Hematopoietic multipotent progenitor cell treated with erythropoietin and hydrocortisone succinate and interleukin-3 and kit ligand, for 8 days (in vitro differentiated cells): ENCODE measurements at regions not wholly inside any gene's neighbourhood (a gene's known extent, or its start where the extent isn't known, plus 50 kb on each side); places are given as distances from the start of the nearest gene placed in this dataset.

Experiments used
- DNase-seq: peaks from one replicate; pipeline ENCODE4 v3.0.0-alpha.2; 2015

DNA sequence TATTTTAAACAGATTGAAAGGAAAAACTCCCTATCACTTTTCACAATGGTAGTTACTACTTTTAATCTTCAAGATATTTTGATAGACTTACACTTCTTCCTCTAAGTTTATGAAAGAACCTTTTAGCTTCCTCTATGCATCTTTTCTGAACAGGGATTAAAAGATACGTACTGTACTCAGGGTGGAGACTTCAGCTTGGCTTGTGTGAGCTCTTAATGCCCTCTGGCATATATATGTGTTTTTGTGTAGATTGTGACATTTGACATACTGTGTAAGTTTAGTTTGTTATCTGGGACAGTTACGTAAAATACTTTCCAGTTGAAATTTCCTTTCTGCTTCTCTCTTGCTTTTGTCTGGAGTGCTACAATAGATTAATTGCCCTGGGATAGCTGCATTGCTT is 109.3 kb upstream of the NUDT6 start:
- DNase-seq = no peak

- no peak for DNase-seq
Observed at GRCh38 chr4:123034023-123034422, 111.6 kb upstream of the NUDT6 start.

DNA sequence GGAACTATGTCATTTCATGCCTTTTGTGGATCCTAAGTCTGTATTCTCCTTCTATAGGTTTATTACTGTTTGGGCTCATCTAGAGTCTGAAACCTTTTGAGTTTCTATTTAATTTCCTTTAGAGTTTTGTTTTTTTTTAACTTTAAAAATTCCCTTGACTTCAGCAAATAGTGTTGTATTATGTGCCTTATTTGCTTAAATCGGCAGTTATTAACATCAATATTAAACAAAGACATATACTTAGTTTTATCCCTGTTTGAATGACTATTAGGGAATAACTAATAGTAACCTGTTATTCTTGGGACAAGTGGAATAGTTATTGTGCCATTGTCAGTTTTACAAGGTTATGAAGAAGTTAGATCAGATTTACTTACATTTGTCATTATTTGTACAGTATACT is 112.8 kb upstream of the NUDT6 start:
- DNase-seq = no peak

DNA sequence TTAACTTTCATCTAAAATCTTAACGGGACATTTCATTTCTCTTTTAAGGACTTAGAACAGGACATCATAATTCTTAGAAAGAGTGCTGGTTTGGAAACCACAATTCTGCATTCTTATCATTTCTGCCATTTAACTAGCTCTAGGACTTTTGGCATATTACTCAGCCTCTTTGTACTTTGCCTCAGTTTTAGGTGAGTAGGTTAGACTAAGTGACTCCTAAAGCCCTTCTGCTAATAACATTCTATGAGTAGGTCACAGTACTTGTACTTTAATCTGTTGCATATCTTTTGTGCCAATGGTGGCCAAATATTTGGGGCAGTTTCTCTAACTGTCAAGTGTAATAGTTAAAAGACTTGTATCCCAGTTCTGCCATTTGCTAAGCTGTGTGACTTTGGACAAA is 115.4 kb upstream of the NUDT6 start:
- DNase-seq = peak; percentile 76

GRCh38 chr4:123042095-123042494 is 119.7 kb upstream of the NUDT6 start:
- DNase-seq = no peak

DNA sequence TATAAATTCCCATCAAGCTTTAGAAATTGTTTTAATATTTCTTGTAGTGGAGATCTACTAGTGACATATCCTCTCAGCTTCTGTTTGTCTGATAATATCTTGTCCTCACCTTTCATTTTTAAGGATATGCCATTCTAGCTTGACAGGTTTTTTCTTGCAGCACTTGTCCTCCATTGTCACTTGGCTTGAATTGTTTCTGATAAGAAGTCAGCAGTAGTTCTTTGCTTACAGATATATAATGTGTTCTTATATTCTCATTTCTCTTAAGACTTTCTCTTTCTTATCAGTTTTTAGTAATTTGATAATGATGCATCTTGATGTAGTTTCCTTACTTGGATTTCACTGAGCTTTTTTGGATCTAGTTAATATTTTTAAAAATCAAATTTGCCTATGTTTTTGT is 120.6 kb upstream of the NUDT6 start:
- peak; percentile 9 for DNase-seq

GRCh38 chr4:123043793-123044425 is 121.5 kb upstream of the NUDT6 start:
- no peak for DNase-seq

DNA sequence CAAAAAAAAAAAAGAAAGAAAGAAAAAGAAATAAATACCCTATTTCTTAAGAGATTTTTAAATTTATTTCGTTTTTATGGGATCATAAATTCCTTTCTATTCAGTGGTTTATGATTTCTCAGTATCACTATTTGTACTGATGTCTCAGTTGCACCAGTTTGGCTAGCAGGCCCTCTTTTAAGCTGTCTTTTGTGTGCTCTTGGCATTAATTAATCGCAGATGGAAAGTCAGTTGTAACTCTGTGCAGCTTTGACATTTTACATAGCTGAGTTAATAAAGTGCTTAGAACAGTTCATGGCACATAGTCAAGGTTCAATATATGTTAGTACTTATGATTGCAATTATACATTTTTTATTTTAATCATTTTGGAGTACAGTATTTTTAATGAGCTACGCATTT is 123.7 kb upstream of the NUDT6 start:
- DNase-seq = no peak

- peak; percentile 68 for DNase-seq
Observed at GRCh38 chr4:123050018-123050417, 127.6 kb upstream of the NUDT6 start.

DNA sequence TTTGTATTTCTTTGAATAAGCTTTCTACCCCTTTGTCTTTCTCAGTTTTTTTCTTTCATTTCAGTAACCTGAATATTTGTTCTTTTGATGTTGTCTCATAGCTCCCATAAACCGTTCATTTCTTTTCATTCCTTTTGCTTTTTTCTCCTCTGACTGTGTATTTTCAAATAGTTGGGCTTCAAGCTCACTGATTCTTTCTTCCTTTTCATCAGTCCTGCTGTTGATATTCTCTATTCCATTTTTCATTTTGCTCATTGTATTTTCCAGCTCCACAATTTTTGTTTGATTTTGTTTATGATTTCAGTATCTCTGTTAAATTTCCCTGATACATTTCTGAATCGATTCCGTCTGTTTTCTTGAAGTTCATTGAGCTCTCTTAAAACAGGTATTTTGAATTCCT is 129.6 kb upstream of the NUDT6 start:
- no peak for DNase-seq

DNA sequence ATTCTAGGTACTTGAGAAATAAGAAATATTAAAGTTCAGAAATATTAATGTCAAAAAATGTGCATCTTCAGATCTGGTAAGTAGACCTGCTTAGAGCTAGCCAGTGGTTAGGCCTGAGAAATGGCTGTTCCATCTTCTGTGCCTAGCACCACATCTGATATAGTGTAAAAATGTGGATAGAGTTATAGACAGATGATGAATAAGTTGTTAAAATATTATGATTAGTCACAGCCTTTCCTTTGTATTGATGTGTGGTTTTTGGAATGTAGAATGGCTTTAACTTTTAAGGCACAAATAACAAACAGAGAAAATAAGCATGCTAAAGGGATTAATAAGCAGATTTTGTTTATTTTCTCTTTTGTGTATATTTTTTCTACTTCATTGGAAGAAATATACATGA is 133.5 kb upstream of the NUDT6 start:
- no peak for DNase-seq

- DNase-seq = peak; percentile 17
Observed at GRCh38 chr4:123060039-123060770, 137.8 kb upstream of the NUDT6 start.

- DNase-seq = no peak
Observed at GRCh38 chr4:123064390-123064789, 142.0 kb upstream of the NUDT6 start.

- no peak for DNase-seq
Observed at GRCh38 chr4:123068081-123068480, 145.7 kb upstream of the NUDT6 start.

GRCh38 chr4:123072060-123072459 is 149.7 kb upstream of the NUDT6 start:
- DNase-seq = no peak

- DNase-seq = no peak
Observed at GRCh38 chr4:123073650-123074049, 151.3 kb upstream of the NUDT6 start.

- no peak for DNase-seq
Observed at GRCh38 chr4:123077330-123077729, 154.9 kb upstream of the NUDT6 start.

GRCh38 chr4:123081971-123082370 is 159.6 kb upstream of the NUDT6 start:
- no peak for DNase-seq

DNA sequence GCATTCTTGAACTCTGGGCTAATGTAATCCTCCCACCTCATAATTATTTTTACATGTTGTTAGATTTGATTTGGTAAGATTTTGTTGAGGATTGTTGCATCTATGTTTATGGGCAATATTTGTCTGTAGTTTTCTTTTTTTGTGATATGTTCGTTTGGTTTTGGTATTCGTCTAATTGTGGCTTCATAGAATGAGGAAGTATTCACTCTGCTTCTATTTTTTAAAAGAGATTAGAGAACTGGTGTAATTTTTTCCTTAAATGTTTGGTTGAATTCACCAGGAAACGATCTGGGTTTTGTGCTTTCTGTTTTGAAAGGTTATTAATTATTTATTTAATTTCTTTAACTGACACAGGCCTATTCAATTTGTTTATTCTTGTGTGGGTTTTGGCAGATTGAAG is 161.2 kb upstream of the NUDT6 start:
- peak; percentile 10 for DNase-seq

DNA sequence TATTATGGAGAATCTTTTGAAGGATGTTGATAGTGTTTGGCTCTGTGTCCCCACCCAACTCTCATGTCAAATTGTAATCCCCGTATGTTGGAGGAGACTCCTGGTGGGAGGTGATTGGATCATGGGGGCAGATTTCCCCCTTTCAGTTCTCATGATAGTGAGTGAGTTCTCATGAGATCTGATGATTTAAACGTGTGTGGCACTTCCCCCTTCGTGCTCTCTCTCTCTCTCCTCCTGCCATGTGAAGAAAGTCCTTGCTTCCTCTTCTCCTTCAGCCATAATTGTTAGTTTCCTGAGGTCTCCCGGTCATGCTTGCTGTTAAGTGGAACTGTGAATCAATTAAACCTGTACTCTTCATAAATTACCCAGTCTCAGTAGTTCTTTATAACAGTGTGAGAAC is 166.1 kb upstream of the NUDT6 start:
- DNase-seq = no peak

DNA sequence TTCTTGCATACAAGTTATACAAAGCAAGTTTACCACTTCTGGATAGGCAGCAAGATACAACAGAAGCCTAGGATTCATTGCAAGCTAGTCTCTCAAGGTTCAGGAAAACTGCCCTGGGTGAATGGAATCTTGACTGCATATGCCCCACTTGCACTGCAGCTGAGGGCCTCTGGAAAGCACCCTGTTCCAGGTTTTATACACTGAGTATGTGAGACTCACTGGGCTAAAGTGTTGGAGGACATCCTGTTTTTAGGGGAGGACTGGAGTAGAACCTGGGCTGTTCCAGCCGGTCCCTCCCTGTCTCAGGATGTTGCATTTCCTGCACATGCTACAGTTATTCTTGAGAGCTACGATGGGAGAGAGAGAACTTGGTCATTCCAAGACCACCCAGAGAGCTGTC is 168.5 kb upstream of the NUDT6 start:
- DNase-seq = no peak

GRCh38 chr4:123092586-123092985 is 170.2 kb upstream of the NUDT6 start:
- no peak for DNase-seq

DNA sequence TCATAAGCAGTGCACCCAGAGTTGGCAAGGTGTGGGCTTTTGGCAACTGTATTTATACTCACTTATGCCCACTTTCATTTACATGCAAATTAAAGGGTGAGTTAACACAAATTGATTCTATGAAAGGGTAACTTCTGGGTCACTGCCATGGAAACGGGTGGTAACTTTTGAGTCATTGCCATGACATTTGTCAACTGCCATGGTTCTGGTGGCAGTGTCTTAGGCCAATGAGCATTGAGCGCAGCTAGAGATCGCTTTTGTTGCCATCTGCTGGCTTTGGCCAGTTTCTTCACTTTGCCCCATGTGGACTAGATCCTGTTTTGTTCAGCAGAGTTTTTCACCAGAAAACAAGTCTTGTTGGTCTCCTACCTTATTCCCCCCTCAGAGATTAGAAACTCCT is 170.8 kb upstream of the NUDT6 start:
- peak; percentile 51 for DNase-seq

GRCh38 chr4:123096038-123096437 is 173.6 kb upstream of the NUDT6 start:
- peak; percentile 25 for DNase-seq

DNA sequence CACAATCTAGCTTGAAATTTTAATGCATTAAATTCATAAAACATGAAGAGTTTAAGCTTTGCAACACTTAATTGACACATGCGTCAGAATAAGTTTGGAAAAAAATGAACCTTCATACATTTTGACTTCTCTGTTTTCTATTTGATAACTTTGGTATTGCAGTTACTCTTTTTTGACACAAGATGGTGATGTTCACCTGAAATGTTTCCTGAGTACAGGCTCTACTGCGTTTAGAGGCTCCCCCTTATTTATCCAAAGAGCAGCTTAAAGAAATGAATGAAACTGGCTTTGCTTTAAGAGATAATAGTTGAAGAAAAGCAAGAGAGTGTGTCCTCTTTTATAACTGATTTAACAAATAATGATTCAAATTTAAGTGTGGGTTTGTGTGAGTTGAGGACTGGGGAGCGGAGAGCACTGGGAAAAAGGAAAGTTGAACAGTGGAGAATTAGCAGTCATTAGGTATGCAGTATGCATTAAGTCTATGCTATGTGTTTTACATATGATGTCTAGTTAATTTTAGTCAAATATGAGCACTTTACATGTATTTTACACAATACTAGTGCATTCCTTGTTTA is 180.6 kb upstream of the NUDT6 start:
- DNase-seq = peak; percentile 68
